Osteoblast (primary cell): ENCODE measurements at regions not wholly inside any gene's neighbourhood (a gene's known extent, or its start where the extent isn't known, plus 50 kb on each side); places are given as distances from the start of the nearest gene placed in this dataset.

Experiments used
- DNase-seq: peaks from one replicate; pipeline ENCODE4 v3.0.0; 2011; ENCODE audit warnings: low spot score, mixed read lengths; ENCODE audit not compliant: insufficient read length; ENCODE audit errors: missing footprints
- H2AFZ ChIP-seq: 2 replicates; pipeline ENCODE4 v1.6.0; 2011; ENCODE audit warnings: mild to moderate bottlenecking, low read length
- H3K27ac ChIP-seq: 2 replicates; pipeline ENCODE4 v1.5.1; 2011; ENCODE audit warnings: mild to moderate bottlenecking, low read depth, low read length, moderate library complexity
- H3K27me3 ChIP-seq: 2 replicates; pipeline ENCODE4 v1.6.0; 2012; ENCODE audit warnings: mild to moderate bottlenecking, control low read depth, inconsistent platforms, low read length, moderate library complexity; ENCODE audit not compliant: insufficient read depth
- H3K36me3 ChIP-seq: 2 replicates; pipeline ENCODE4 v1.5.1; 2011; ENCODE audit warnings: mild to moderate bottlenecking, low read length, control low read depth, moderate library complexity; ENCODE audit not compliant: insufficient read depth
- H3K4me1 ChIP-seq: 2 replicates; pipeline ENCODE4 v1.5.1; 2011; ENCODE audit warnings: mild to moderate bottlenecking, low read length, control low read depth, moderate library complexity; ENCODE audit not compliant: insufficient read depth
- H3K4me2 ChIP-seq: 2 replicates; pipeline ENCODE4 v1.6.0; 2011; ENCODE audit warnings: mild to moderate bottlenecking, low read length; ENCODE audit not compliant: insufficient read depth
- H3K4me3 ChIP-seq: fragments of 200-600 bp; sonication (generic); 3 replicates; pipeline ENCODE4 v1.5.1; 2012; ENCODE audit warnings: mild to moderate bottlenecking, low read length, inconsistent platforms; ENCODE audit not compliant: insufficient read depth
- H3K79me2 ChIP-seq: 2 replicates; pipeline ENCODE4 v1.6.0; 2012; ENCODE audit warnings: mild to moderate bottlenecking, low read length, control low read depth, inconsistent platforms; ENCODE audit not compliant: insufficient read depth
- H3K9me3 ChIP-seq: 2 replicates; pipeline ENCODE4 v1.5.1; 2011; ENCODE audit warnings: low read depth, low read length, control low read depth
- H4K20me1 ChIP-seq: 2 replicates; pipeline ENCODE4 v1.6.0; 2012; ENCODE audit warnings: mild to moderate bottlenecking, low read length, control low read depth; ENCODE audit not compliant: insufficient read depth
- TF ChIP-seq, protein P1 (sequence below): IDR thresholded peaks from 2 replicates; pipeline ENCODE4 v1.5.1; 2011; ENCODE audit warnings: mild to moderate bottlenecking, low read depth, low read length, moderate library complexity; ENCODE audit errors: extremely low read depth

DNA sequence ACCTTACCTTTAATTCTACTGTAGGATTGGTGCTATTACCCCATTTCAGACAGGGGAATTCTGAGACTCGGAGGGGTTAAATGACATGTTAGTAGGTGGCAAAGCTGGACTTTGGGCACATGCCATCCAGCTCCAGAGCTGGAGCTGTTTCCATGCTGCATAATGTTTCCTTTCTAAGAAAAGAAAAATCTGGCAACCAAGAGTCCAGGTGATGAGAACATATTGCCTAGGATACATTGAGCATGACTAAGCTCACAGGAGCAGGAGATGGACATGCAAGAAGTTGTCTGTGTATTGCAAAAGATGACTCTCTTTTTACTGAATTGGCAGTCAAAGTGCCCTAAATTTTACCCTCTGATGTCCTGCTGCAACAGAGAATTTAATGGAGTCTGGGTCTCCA is 150.8 kb upstream of the SYT13 start:
- Histone ChIP-seq H3K79me2 (no peaks in the 10 kb centered on the region), H3K36me3 (no peaks in the 10 kb centered on the region), H4K20me1 (no peaks in the 10 kb centered on the region), H3K27ac (no peak overlapping the region), H3K9me3 (no peaks in the 10 kb centered on the region), H3K4me1 (no peaks in the 10 kb centered on the region), H2AFZ (no peak overlapping the region), H3K4me2 (no peak overlapping the region), H3K4me3 (no peak overlapping the region), H3K27me3 (peaks cover 28% of the 10 kb centered on the region)
- DNase-seq, result no peak
- TF ChIP-seq, protein P1, sequence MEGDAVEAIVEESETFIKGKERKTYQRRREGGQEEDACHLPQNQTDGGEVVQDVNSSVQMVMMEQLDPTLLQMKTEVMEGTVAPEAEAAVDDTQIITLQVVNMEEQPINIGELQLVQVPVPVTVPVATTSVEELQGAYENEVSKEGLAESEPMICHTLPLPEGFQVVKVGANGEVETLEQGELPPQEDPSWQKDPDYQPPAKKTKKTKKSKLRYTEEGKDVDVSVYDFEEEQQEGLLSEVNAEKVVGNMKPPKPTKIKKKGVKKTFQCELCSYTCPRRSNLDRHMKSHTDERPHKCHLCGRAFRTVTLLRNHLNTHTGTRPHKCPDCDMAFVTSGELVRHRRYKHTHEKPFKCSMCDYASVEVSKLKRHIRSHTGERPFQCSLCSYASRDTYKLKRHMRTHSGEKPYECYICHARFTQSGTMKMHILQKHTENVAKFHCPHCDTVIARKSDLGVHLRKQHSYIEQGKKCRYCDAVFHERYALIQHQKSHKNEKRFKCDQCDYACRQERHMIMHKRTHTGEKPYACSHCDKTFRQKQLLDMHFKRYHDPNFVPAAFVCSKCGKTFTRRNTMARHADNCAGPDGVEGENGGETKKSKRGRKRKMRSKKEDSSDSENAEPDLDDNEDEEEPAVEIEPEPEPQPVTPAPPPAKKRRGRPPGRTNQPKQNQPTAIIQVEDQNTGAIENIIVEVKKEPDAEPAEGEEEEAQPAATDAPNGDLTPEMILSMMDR, result no peak

DNA sequence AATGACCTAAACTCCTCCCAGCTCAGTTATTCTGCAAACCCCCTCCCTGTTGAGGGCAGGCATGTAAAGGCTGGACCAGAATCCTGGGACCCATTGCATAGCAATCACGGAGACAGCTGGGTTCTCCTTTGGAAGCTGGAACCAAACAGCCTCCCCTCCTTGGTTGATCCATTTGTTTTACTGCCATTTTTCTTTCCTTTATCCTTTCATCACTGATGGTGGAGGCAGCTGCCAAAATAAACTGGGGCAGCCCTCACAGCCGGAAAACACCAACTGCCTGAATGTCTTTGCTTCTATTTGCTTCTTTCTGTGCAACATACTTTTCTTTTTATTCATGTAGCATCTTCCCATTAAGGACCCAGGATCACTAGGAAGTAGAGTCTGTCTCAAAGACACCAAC is 150.0 kb upstream of the SYT13 start:
- H3K4me3 ChIP-seq, result no peak overlapping the region
- TF ChIP-seq, protein P1, result no peak
- no peak for DNase-seq
- no peaks in the 10 kb centered on the region for H3K79me2 ChIP-seq
- H3K36me3 ChIP-seq, result no peaks in the 10 kb centered on the region
- H3K4me1 ChIP-seq, result no peaks in the 10 kb centered on the region
- H2AFZ ChIP-seq, result no peak overlapping the region
- H3K9me3 ChIP-seq, result no peaks in the 10 kb centered on the region
- no peaks in the 10 kb centered on the region for H4K20me1 ChIP-seq
- H3K4me2 ChIP-seq, result no peak overlapping the region
- H3K27ac ChIP-seq, result no peak overlapping the region
- H3K27me3 ChIP-seq, result peaks cover 28% of the 10 kb centered on the region

DNA sequence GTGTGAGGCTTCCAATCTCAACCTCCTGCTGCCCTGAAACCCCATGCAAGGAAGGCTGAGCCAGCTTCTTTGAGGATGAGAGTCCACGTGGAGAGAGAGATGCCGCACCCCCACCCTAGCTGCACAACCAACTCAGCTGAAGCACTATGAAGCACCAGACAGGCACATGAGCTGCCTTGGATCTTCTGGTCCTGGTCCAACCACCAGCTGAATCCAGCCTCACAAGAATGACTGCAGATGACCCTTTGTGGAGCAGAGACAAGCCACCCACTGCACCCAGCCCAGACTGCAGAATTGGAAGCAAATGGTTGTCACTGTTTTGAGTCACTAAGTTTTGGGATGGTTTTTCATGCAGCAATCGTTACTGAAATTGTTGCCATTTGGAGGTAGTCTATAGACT is 149.6 kb upstream of the SYT13 start:
- peaks cover 29% of the 10 kb centered on the region for H3K27me3 ChIP-seq
- TF ChIP-seq, protein P1, result no peak
- H3K4me3 ChIP-seq, result no peak overlapping the region
- DNase-seq, result no peak
- no peak overlapping the region for H2AFZ ChIP-seq
- H3K27ac ChIP-seq, result no peak overlapping the region
- H3K4me2 ChIP-seq, result no peak overlapping the region
- H3K79me2 ChIP-seq, result no peaks in the 10 kb centered on the region
- H3K4me1 ChIP-seq, result no peaks in the 10 kb centered on the region
- no peaks in the 10 kb centered on the region for H3K36me3 ChIP-seq
- no peaks in the 10 kb centered on the region for H4K20me1 ChIP-seq
- H3K9me3 ChIP-seq, result no peaks in the 10 kb centered on the region

DNA sequence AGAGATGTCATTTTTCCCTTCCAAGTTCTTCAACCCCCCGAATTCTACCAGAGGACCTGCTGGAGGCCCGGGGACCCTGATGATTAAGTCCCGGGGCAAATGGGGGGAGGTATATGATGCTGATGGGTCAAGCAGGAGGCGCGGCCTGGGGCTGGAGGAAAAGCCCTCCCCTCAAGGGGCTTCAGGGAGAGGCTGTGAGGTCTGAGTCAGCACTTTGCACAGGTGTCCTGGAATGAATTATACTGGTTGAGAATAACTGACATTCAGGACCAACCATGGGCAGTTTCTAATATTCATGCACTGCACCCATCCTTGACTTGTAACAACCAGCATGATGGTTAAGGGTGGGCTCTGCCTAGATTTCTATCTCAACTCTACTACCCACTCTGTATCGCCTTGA is 146.8 kb upstream of the SYT13 start:
- H3K27me3 ChIP-seq, result peaks cover 42% of the 10 kb centered on the region

More for the DNA sequence above, 146.8 kb upstream of the SYT13 start:
- TF ChIP-seq, protein P1, result no peak
- no peak overlapping the region for H3K4me2 ChIP-seq
- no peak overlapping the region for H3K4me3 ChIP-seq
- no peaks in the 10 kb centered on the region for H3K36me3 ChIP-seq
- DNase-seq, result no peak
- no peaks in the 10 kb centered on the region for H3K4me1 ChIP-seq
- no peaks in the 10 kb centered on the region for H3K9me3 ChIP-seq
- no peaks in the 10 kb centered on the region for H3K79me2 ChIP-seq
- no peaks in the 10 kb centered on the region for H4K20me1 ChIP-seq
- no peak overlapping the region for H3K27ac ChIP-seq
- H2AFZ ChIP-seq, result no peak overlapping the region
